ENCODE measurements at regions not wholly inside any gene's neighbourhood (a gene's known extent, or its start where the extent isn't known, plus 50 kb on each side); places are given as distances from the start of the nearest gene placed in this dataset.

DNA sequence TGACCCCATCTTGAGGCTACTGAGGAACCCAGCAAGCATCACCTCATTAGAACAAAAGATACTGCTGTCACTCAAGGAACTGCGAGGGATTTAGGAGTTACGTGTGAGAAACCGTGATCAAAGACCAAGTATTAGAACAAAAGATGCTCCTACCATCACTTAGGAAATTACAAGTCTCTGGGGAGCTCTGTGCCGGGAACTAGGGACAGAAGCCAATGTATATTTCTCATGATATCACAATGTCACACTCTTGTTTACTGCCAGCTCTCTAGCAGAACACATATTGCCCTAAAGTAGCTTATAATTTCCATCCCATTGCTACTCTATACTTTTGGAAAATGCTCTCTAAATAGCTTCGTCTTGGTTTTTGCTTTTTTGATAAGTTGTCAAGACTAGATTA is 214.5 kb downstream of the HS3ST3A1 start:
- intact Hi-C loops (cut with DNase I; ENCODE audit: low total_unique reads) = no loop called here
- no peak for DNase-seq
- WGBS, 5 donors = 78 to 89% (median 84%) methylated on average over 5 of the region's 5 CpGs
- Histone ChIP-seq H3K27me3 (no peaks in the 10 kb centered on the region), H3K4me3 (no peak overlapping the region), H3K4me1 (no peaks in the 10 kb centered on the region), H3K36me3 (no peaks in the 10 kb centered on the region), H3K9me3 (no peaks in the 10 kb centered on the region), H3K27ac (no peak overlapping the region)
- TF ChIP-seq POLR2A (IDR thresholded peaks at IDR 0.05) (no peak), POLR2AphosphoS5 (IDR thresholded peaks at IDR 0.05) (no peak), EP300 (IDR thresholded peaks at IDR 0.05) (no peak)

DNA sequence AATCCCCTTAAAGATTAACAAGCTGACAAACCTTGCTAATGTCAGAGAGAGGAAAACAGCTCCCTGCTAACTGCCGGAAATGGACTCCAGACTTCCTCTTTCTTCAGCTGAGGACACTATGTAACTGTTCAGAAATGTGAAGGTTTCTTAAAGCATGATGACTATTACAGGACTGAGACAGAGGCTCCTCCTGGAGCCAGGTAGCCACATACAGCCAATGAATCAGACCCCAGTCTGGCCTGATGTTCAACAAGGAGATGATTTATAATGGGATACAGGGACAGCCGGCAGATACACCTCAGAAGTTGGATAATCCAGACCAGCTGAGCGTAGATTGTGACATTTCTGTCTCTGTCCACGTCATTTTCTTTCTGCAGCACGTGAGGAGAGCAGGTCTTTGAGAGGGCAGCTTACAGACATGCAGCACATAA is 216.2 kb downstream of the HS3ST3A1 start:
- Histone ChIP-seq H3K4me3 (no peak overlapping the region), H3K27me3 (no peaks in the 10 kb centered on the region), H3K36me3 (no peaks in the 10 kb centered on the region), H3K27ac (no peak overlapping the region), H3K4me1 (no peaks in the 10 kb centered on the region), H3K9me3 (no peaks in the 10 kb centered on the region)
- peak in 1 of 2 donors; percentile 16 for DNase-seq
- intact Hi-C loops (cut with DNase I; ENCODE audit: low total_unique reads) = no loop called here
- no peak for TF ChIP-seq EP300 (IDR thresholded peaks at IDR 0.05)
- TF ChIP-seq POLR2A (IDR thresholded peaks at IDR 0.05) = no peak
- TF ChIP-seq, protein P1, sequence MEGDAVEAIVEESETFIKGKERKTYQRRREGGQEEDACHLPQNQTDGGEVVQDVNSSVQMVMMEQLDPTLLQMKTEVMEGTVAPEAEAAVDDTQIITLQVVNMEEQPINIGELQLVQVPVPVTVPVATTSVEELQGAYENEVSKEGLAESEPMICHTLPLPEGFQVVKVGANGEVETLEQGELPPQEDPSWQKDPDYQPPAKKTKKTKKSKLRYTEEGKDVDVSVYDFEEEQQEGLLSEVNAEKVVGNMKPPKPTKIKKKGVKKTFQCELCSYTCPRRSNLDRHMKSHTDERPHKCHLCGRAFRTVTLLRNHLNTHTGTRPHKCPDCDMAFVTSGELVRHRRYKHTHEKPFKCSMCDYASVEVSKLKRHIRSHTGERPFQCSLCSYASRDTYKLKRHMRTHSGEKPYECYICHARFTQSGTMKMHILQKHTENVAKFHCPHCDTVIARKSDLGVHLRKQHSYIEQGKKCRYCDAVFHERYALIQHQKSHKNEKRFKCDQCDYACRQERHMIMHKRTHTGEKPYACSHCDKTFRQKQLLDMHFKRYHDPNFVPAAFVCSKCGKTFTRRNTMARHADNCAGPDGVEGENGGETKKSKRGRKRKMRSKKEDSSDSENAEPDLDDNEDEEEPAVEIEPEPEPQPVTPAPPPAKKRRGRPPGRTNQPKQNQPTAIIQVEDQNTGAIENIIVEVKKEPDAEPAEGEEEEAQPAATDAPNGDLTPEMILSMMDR (IDR thresholded peaks at IDR 0.05) = no peak
- no peak for TF ChIP-seq POLR2AphosphoS5 (IDR thresholded peaks at IDR 0.05)
- WGBS, 5 donors = 45 to 58% (median 51%) methylated on average over 5 of the region's 5 CpGs

DNA sequence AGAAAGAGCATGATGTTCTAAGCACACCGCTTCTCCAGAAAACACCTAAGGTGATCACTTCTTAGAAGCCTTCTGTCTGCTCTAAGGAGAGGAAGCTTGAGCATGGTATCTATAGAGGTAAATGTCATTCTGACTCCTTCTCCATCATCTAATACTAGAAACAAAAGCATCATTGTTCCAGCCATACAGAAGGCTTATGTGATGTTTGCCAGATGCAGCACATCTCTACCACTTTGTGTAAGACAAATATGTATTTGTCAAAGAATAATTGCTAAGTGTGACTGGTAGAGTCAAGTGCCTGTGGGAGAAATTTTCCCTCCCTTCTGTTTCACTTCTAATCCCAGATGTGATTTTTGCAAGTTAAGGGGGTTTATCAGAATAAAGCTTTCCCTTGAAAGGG is 217.1 kb downstream of the HS3ST3A1 start:
- intact Hi-C loops (cut with DNase I; ENCODE audit: low total_unique reads) = no loop called here

DNA sequence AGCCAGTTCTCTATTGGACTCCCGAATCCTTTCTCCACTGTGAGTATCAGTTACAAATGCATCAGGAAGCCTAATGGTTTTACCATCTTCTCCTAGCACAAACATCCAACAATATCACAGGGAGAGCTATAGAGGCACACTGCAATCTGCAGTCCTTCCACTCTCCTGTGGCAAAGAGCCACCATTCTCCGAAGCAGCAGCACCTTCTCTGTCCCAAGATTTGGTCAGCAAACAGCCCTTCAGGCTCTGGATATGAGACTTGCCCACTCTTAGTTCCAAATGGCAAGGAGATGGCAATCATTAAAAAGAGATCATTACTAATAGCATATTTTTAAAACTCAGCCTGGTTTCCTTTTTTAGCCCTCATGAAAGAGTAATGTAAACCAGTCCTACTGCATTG is 223.4 kb downstream of the HS3ST3A1 start:
- no peak for DNase-seq
- TF ChIP-seq, protein P1 (IDR thresholded peaks at IDR 0.05) = no peak
- TF ChIP-seq EP300 (IDR thresholded peaks at IDR 0.05) (no peak), POLR2A (IDR thresholded peaks at IDR 0.05) (no peak), POLR2AphosphoS5 (IDR thresholded peaks at IDR 0.05) (no peak)
- WGBS, 5 donors = 62 to 80% (median 73%) methylated on average over 2 of the region's 2 CpGs

More for the DNA sequence above, 217.1 kb downstream of the HS3ST3A1 start:
- Histone ChIP-seq H3K4me1 (no peaks in the 10 kb centered on the region), H3K4me3 (no peak overlapping the region), H3K36me3 (no peaks in the 10 kb centered on the region), H3K27me3 (no peaks in the 10 kb centered on the region), H3K9me3 (no peaks in the 10 kb centered on the region), H3K27ac (no peak overlapping the region)
- DNase-seq = peak in 1 of 2 donors; percentile 10
- TF ChIP-seq POLR2AphosphoS5 (IDR thresholded peaks at IDR 0.05) = no peak
- TF ChIP-seq, protein P1 (IDR thresholded peaks at IDR 0.05) = no peak
- TF ChIP-seq POLR2A (IDR thresholded peaks at IDR 0.05) = no peak
- TF ChIP-seq EP300 (IDR thresholded peaks at IDR 0.05) = no peak
- 86 to 98% (median 97%) methylated on average over 1 of the region's 1 CpG for WGBS, 5 donors

More for the DNA sequence above, 223.4 kb downstream of the HS3ST3A1 start:
- Histone ChIP-seq H3K27me3 (no peaks in the 10 kb centered on the region), H3K4me1 (no peaks in the 10 kb centered on the region), H3K27ac (no peak overlapping the region), H3K4me3 (no peak overlapping the region), H3K36me3 (no peaks in the 10 kb centered on the region), H3K9me3 (no peaks in the 10 kb centered on the region)
- intact Hi-C loops (cut with DNase I; ENCODE audit: low total_unique reads) = no loop called here

Data from stomach (tissue), 8 donors.